NCI-H82 (cell line): ENCODE measurements at regions not wholly inside any gene's neighbourhood (a gene's known extent, or its start where the extent isn't known, plus 50 kb on each side); places are given as distances from the start of the nearest gene placed in this dataset.

Experiments
- DNase-seq: peaks from one replicate; lab custom pipeline; 2025; lab: John Stamatoyannopoulos, UW

- peak; percentile 39 for DNase-seq
These were observed 164.0 kb upstream of the RAD23B start for GRCh38 chr9:107118863-107119624.

- DNase-seq = no peak
These were observed 163.3 kb upstream of the RAD23B start for GRCh38 chr9:107119735-107120134.

- DNase-seq = no peak
These were observed 159.7 kb upstream of the RAD23B start for GRCh38 chr9:107123389-107123788.

- DNase-seq = no peak
These were observed 155.5 kb upstream of the RAD23B start for GRCh38 chr9:107127608-107128007.

GRCh38 chr9:107131108-107131799, 151.8 kb upstream of the RAD23B start:
- DNase-seq = peak; percentile 96

- no peak for DNase-seq
These were observed 146.8 kb upstream of the RAD23B start for GRCh38 chr9:107136296-107136695.

- peak; percentile 68 for DNase-seq
These were observed 145.4 kb upstream of the RAD23B start for GRCh38 chr9:107137495-107138202.

GRCh38 chr9:107138261-107138992, 144.7 kb upstream of the RAD23B start:
- DNase-seq = no peak

- peak; percentile 65 for DNase-seq
These were observed 141.1 kb upstream of the RAD23B start for GRCh38 chr9:107141967-107142366.

GRCh38 chr9:107142430-107142829, 140.6 kb upstream of the RAD23B start:
- DNase-seq = no peak

GRCh38 chr9:107142896-107143603, 140.0 kb upstream of the RAD23B start:
- no peak for DNase-seq

GRCh38 chr9:107144475-107144874, 138.6 kb upstream of the RAD23B start:
- DNase-seq = peak; percentile 95

- DNase-seq = peak; percentile 52
These were observed 135.9 kb upstream of the RAD23B start for GRCh38 chr9:107147134-107147533.

GRCh38 chr9:107148216-107148615, 134.9 kb upstream of the RAD23B start:
- DNase-seq = no peak

GRCh38 chr9:107149756-107150155, 133.3 kb upstream of the RAD23B start:
- no peak for DNase-seq

GRCh38 chr9:107153336-107153735, 129.7 kb upstream of the RAD23B start:
- DNase-seq = no peak

- DNase-seq = no peak
These were observed 128.8 kb upstream of the RAD23B start for GRCh38 chr9:107154291-107154690.

- no peak for DNase-seq
These were observed 128.3 kb upstream of the RAD23B start for GRCh38 chr9:107154766-107155165.

- DNase-seq = peak; percentile 13
These were observed 127.7 kb upstream of the RAD23B start for GRCh38 chr9:107155244-107155817.

GRCh38 chr9:107158321-107158720, 124.8 kb upstream of the RAD23B start:
- DNase-seq = peak; percentile 84

GRCh38 chr9:107161338-107161737, 121.7 kb upstream of the RAD23B start:
- peak; percentile 93 for DNase-seq
